Activated naive CD8-positive, alpha-beta T cell treated with anti-CD3 and anti-CD28 coated beads, Interleukin-2, amount 50 U/mL, for 16 hours (primary cell): ENCODE measurements at regions not wholly inside any gene's neighbourhood (a gene's known extent, or its start where the extent isn't known, plus 50 kb on each side); places are given as distances from the start of the nearest gene placed in this dataset.

ENCODE experiments used
- DNase-seq: peaks from one replicate; pipeline ENCODE4 v3.0.0-alpha.2; 2020; ENCODE audit warnings: low read depth, low spot score

DNA sequence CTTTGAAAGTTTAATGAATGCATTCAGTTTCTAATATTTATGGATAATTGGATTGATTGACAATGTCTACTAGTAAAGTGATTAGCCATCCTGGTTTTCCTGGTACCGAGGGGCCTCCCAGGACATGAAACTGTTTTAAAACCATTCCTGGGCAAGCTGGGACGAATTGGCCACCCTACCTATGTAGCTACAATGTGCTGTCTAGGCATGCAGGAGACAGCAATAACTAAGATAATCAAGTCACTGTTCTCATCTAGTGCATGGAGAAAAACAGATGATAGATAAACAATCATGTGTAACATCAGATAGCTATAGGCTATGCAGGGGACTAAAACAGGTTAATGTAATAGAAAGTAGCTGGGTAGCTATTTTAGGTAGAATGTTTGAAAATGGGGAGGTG, 67.1 kb downstream of the PMAIP1 start:
- no peak for DNase-seq

DNA sequence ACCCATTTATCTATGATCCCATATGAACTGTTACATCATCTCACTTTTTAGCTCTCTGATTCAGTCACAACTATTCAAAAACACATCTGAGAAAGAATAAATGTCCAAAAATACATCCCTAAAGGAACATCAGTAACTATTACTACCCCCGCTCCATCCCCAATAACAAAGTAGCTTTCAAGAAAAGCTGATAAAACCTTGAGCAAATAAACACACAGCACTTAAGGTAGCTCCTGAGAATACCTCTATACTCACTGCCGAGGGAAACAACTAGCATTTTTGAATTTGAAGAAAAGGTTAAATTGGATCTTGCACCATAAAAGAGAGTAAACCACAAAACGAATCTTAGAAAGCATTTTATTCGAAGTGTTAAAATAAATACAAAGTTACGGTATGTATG, 63.4 kb downstream of the PMAIP1 start:
- no peak for DNase-seq

DNA sequence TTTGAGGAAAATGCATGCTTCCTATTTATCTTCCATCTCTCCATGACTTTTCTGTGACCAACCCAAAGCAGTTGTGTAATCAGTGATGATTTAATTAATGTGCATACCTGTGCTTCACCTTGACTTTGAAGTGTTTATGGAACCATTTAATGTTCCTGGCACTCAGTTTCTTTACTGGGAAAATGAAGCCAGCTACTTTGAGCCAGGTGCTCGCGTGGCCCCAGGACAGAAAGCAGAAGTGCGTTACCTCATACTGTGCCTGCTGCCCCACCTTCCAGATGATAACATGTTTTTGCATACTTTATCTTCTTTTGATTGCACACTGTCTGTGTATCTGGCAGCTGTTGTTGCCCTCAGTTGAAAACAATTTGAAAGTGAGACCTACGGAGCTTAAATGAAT, 61.3 kb downstream of the PMAIP1 start:
- DNase-seq = no peak

DNA sequence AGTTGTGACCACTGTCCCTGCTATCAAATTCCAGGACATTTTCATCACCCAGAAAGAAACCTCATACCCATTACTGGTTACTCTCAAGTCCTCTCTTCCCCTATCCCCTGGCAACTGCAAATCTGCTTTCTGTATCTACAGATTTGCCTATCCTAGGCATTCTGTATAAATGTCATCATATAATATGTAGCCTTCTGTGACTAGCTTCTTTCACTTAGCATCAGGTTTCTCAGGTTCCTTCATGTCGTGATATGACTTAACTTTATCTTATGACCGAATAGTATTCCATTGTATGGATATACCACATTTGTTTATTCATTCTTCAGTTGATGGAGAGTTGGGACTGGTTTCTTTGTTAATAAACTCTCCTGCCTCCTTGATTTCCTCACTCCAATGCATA, 60.5 kb downstream of the PMAIP1 start:
- DNase-seq = no peak

DNA sequence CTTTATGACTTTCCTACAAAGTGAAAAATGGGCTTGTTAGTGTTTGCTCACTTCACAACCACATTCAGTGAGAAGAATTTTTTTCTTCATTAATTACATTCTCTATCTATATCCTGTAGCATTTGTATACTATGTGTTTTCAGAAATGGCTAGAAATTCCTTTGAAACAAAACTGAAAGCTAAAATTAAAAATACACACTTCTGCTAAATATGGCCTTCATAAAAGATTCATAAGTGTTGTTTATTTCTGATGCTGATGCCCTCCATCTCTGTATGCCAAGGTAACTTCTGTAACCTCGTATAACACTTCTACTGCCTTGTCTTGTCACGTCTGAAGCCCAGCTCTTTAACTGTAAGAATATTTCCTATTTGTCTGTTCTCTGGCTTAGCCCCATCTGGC, 59.8 kb downstream of the PMAIP1 start:
- DNase-seq = no peak

DNA sequence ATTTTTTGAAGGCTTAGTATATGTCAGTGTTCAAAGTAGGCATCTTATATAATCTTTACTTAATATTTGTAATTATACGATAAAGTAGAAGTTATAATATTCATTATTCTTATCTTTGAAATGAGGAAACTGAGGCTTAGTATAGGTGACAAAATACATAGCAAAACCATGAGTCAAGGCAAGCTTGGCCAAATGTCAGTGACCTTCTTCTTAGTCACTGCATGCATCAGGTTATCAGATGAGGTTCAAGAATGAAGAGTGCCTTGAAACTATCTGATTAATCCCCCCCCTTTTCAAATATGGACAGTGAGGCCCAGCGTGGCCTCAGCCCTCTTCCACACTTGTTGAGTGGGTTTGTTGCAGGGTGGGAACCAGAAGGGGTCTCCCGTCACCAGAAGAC, 59.3 kb downstream of the PMAIP1 start:
- DNase-seq = no peak

DNA sequence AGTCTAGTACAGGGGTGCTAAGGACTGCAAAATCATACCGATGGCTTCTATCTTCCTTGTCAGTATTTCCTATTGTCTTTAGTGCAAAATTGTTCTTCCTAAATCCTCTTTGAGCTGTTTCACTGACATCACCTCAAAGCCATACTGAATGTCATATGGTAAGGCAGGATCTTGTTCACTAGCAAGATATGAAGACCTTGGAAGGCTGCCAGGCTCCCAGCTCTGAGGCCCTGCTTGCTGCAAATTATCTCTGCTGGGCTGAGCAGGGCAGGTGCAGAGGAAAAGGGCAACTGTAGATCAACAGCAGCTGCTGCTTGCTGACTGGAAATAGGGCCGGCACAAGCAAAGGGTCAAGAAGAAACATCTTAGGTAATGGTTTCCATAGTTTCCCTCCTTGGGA, 58.2 kb downstream of the PMAIP1 start:
- DNase-seq = no peak

DNA sequence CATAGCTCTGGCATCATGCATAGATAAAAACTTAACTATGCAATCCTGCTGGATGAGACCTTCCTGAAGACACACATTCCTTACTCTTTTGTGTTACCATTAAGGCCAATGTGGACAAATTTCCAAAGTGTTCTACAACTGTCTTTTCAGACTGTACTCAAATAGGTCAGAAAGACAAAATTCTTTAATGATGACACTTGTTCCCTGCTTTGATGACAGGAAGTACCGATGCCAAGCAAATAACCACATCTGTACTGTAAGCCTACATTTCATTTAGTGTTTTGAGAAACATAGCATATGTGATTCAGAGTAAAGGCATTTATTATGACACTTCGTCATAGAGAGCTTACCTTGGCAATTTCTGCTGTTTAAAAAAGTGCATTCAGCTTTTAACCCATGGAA, 55.0 kb downstream of the PMAIP1 start:
- no peak for DNase-seq

DNA sequence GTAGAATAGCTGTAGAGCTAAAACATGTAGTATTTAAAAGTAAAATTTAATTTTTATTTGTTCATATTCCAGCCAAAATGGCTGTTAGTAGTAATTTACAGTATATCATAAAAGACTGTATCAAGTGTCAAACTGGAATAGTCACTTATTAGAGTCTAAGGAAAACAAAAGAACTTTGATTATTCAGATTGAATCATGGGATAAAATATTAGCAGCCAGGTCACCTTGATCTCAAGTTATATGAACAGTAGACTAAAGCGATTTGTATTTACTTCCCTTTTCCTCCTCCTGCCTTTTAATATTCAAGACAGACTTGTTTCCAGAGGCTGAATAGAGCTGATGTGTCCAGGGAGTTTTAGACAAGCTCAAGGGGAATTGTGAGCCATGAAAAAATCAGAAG, 54.4 kb downstream of the PMAIP1 start:
- no peak for DNase-seq
